ENCODE measurements at regions not wholly inside any gene's neighbourhood (a gene's known extent, or its start where the extent isn't known, plus 50 kb on each side); places are given as distances from the start of the nearest gene placed in this dataset.

DNA sequence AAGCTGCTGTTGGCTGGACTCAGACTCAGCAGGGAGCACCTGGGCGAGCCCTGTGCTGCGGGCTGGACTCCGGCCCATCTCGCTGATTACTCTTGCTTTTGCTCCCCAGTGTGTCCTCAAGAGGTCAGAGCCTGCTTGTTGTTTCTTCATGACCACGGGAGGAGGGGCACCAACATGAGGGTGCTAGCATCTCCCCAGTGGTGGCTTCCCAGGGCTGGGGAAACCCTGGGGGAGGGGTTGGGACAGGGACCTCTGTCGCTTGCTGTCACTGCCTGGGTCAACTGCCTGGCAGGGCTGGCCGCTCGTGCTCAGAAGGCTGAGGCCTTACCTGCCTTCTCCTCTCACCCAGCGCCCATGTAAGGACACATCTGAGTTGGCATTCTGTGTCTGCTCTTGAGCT, 152.3 kb upstream of the SHH start:
- H3K36me3 ChIP-seq (ENCODE audit: control insufficient read depth, insufficient read depth, low read length) = no peaks in the 10 kb centered on the region
- no peak overlapping the region for H3K27ac ChIP-seq (ENCODE audit: low read depth, low read length)
- no peaks in the 10 kb centered on the region for H3K9me3 ChIP-seq (ENCODE audit: control insufficient read depth, insufficient read depth, low read depth, low read length)
- H3K27me3 ChIP-seq (ENCODE audit: control insufficient read depth, insufficient read depth, low read length) = no peaks in the 10 kb centered on the region
- no peaks in the 10 kb centered on the region; the same call in 1 of the 2 replicates for H3K4me1 ChIP-seq (ENCODE audit: control insufficient read depth, insufficient read depth, low read length)
- H3K9ac ChIP-seq (ENCODE audit: low read length) = no peak overlapping the region
- no peak overlapping the region for H3K4me3 ChIP-seq (ENCODE audit: low read depth, low read length)

DNA sequence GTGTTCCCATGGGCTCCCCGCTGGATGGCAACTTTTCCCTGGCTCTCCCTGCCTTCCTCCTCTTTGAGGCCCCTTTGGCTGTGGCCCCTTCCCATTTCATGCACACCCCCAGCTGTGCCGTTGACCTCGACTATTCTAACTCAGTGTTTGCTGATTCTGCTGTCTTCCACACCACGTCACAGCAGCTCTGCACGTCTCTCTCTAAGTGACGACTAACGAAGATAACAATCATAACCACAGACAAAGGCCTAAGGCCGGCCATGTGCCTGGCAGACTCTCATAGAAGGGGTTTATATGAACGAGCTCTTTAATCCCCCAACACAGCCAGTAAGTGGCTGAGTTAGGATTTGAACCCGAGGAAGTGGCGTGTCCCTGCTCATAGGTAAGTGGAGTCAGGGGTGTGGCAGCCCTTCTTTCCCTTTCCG, 151.5 kb upstream of the SHH start:
- Histone ChIP-seq H3K36me3 (ENCODE audit: control insufficient read depth, insufficient read depth, low read length) (no peaks in the 10 kb centered on the region), H3K4me1 (ENCODE audit: control insufficient read depth, insufficient read depth, low read length) (no peaks in the 10 kb centered on the region; the same call in 1 of the 2 replicates), H3K27me3 (ENCODE audit: control insufficient read depth, insufficient read depth, low read length) (no peaks in the 10 kb centered on the region), H3K9me3 (ENCODE audit: control insufficient read depth, insufficient read depth, low read depth, low read length) (no peaks in the 10 kb centered on the region), H3K9ac (ENCODE audit: low read length) (no peak overlapping the region), H3K27ac (ENCODE audit: low read depth, low read length) (no peak overlapping the region), H3K4me3 (ENCODE audit: low read depth, low read length) (no peak overlapping the region)

DNA sequence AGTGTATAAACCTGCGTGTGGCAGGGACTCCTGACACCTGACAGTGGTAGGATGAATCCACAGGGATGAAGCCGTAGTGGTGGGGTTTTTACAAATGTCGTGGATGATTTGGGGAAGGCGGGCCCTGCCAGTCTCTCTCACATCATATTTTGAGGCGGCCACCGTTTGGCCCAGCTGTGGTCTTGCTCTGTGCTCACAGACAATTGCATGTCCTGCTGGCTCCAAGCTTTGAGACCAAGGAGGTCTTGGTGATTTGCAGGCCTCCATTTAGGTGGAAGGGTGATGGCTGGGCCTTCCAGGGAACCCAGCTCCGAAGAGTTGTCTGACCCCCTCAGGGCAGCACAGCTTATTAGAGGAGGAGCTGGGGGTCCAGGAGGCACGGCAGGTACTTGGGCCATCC, 151.1 kb upstream of the SHH start:
- Histone ChIP-seq H3K4me3 (ENCODE audit: low read depth, low read length) (no peak overlapping the region), H3K9me3 (ENCODE audit: control insufficient read depth, insufficient read depth, low read depth, low read length) (no peaks in the 10 kb centered on the region), H3K9ac (ENCODE audit: low read length) (no peak overlapping the region), H3K36me3 (ENCODE audit: control insufficient read depth, insufficient read depth, low read length) (no peaks in the 10 kb centered on the region), H3K4me1 (ENCODE audit: control insufficient read depth, insufficient read depth, low read length) (no peaks in the 10 kb centered on the region; the same call in 1 of the 2 replicates), H3K27ac (ENCODE audit: low read depth, low read length) (no peak overlapping the region), H3K27me3 (ENCODE audit: control insufficient read depth, insufficient read depth, low read length) (no peaks in the 10 kb centered on the region)

DNA sequence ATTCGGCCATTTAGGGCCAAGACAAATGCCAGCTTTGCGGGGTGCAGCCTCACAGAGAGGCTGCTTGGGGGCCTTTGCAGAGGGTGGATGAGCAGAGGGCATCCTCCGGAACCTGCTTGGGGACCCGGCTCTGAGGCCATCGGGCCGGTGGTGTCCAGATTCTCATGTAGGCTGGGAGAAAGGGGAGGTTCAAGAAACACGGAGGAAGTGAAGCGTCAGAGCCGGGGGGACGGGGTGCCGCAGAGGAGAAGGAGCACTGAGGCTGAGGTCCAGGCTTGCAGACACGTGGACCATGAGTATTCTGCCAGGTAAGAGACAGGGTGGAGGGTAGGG, 150.7 kb upstream of the SHH start:
- no peaks in the 10 kb centered on the region for H3K36me3 ChIP-seq (ENCODE audit: control insufficient read depth, insufficient read depth, low read length)
- H3K27ac ChIP-seq (ENCODE audit: low read depth, low read length) = no peak overlapping the region
- no peaks in the 10 kb centered on the region for H3K9me3 ChIP-seq (ENCODE audit: control insufficient read depth, insufficient read depth, low read depth, low read length)
- H3K27me3 ChIP-seq (ENCODE audit: control insufficient read depth, insufficient read depth, low read length) = no peaks in the 10 kb centered on the region
- H3K9ac ChIP-seq (ENCODE audit: low read length) = no peak overlapping the region
- H3K4me3 ChIP-seq (ENCODE audit: low read depth, low read length) = no peak overlapping the region
- H3K4me1 ChIP-seq (ENCODE audit: control insufficient read depth, insufficient read depth, low read length) = no peaks in the 10 kb centered on the region; the same call in 1 of the 2 replicates

DNA sequence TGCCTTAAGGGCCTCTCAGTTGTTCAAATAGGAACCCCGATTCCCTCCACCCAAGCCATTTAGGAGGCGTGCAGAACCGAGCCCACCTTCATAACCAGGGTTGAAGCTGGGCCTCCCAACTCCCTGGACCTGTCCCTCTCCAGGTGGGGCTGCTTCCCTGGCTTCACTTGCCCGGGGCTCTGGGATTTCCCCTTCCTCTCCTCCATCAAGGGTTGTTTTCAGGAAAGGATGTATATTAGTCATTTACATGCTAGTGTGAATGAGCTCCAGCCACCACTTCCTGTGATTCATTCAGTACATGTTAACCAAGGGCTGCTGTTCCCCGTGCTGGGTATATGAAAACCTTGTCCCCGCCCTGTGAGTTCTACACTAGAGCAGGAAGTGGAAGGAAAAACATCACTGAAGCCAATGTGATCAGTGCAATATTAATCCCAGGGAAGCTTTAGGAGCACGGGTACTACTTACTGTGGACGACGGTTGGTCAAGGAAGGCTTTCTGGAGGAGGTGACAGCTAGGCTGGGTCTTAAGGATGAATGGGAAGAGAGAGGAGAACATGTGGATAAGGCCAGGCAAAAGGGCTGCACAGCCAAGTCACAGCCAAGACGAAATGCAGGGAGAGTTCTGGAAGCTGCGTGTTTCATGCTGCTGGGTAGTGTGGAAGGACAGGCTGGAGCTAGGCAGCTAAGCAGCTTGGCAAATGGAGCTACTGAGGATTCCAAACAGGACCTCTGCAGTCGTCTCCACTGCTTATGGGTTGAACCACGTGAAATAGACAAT, 150.1 kb upstream of the SHH start:
- Histone ChIP-seq H3K27ac (ENCODE audit: low read depth, low read length) (no peak overlapping the region), H3K36me3 (ENCODE audit: control insufficient read depth, insufficient read depth, low read length) (no peaks in the 10 kb centered on the region)

DNA sequence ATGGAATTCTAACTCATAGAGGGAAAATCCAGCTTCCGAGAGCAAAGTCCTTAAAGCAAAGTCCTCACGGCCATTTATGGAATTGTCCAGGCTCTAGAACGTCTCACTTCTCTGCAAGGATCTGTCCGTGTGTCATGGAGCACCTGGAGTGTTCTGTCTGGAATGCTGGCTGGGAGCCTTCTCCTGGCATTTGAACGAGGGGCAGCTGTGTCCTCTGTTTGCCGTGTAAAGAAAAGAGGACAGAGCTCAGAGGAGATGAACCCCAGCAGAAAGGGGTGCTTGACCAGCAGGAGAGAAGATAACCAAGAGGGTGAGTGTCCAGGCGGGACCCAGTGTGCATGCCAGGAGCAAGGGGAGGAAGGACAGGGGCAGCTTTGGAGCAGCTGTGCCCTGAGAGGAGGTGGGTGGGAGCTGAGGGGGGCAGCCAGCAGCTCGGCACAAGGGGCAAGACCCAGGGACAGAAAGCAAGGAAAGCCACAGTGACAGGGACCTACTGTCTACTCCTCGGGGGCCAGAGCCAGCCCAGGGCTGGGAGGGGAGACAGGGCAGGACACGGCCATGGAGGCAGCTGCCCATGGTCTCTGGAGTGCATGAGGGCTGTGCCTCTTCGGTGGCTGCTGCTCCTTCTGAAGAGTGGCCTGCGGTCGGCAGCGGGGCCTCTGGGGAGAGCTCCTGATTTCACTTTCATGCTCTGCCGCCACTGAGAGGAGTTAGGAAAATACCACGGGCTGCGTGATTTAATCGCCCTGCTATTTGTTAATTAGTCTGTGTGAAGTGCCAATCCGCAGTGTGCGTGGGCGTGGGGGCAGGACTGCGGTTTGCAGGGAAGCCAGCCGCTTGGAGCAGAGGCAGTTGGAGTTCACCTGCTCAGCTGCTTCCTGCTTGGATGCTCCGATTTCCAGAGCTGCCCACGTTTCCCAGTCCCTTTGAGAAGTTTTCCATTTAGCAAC, 149.3 kb upstream of the SHH start:
- no peaks in the 10 kb centered on the region for H3K36me3 ChIP-seq (ENCODE audit: control insufficient read depth, insufficient read depth, low read length)
- H3K9me3 ChIP-seq (ENCODE audit: control insufficient read depth, insufficient read depth, low read depth, low read length) = no peaks in the 10 kb centered on the region
- no peak overlapping the region for H3K27ac ChIP-seq (ENCODE audit: low read depth, low read length)
- H3K27me3 ChIP-seq (ENCODE audit: control insufficient read depth, insufficient read depth, low read length) = no peaks in the 10 kb centered on the region; the same call in 1 of the 2 replicates
- H3K4me1 ChIP-seq (ENCODE audit: control insufficient read depth, insufficient read depth, low read length) = no peaks in the 10 kb centered on the region; the same call in 1 of the 2 replicates
- H3K9ac ChIP-seq (ENCODE audit: low read length) = no peak overlapping the region
- no peak overlapping the region for H3K4me3 ChIP-seq (ENCODE audit: low read depth, low read length)

More for the DNA sequence above, 150.1 kb upstream of the SHH start:
- H3K4me1 ChIP-seq (ENCODE audit: control insufficient read depth, insufficient read depth, low read length) = no peaks in the 10 kb centered on the region; the same call in 1 of the 2 replicates
- no peaks in the 10 kb centered on the region for H3K27me3 ChIP-seq (ENCODE audit: control insufficient read depth, insufficient read depth, low read length)
- no peaks in the 10 kb centered on the region for H3K9me3 ChIP-seq (ENCODE audit: control insufficient read depth, insufficient read depth, low read depth, low read length)
- no peak overlapping the region for H3K9ac ChIP-seq (ENCODE audit: low read length)
- no peak overlapping the region for H3K4me3 ChIP-seq (ENCODE audit: low read depth, low read length)

DNA sequence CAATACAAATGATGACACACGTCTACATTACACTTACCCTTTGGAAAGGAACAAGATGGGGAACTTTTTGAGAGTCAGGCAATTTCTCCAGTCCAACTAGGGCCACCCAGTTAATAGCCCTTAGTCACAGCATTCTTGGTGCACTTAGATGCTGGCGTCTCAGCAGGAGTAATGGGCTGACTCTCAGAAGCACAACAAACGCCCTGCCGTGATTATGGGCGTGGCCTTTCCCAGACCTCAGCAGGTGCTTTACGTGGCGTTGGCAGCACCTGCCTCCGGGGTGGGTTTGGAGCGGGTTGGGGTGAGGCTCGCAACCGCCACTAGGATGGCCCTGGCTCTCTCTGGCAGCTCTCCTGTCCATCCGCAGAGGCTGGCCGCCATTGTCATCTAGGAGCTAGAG, 147.6 kb upstream of the SHH start:
- Histone ChIP-seq H3K27me3 (ENCODE audit: control insufficient read depth, insufficient read depth, low read length) (peaks cover 8% of the 10 kb centered on the region), H3K9ac (ENCODE audit: low read length) (no peak overlapping the region), H3K4me1 (ENCODE audit: control insufficient read depth, insufficient read depth, low read length) (no peaks in the 10 kb centered on the region; the same call in 1 of the 2 replicates), H3K27ac (ENCODE audit: low read depth, low read length) (no peak overlapping the region), H3K9me3 (ENCODE audit: control insufficient read depth, insufficient read depth, low read depth, low read length) (no peaks in the 10 kb centered on the region), H3K4me3 (ENCODE audit: low read depth, low read length) (no peak overlapping the region), H3K36me3 (ENCODE audit: control insufficient read depth, insufficient read depth, low read length) (no peaks in the 10 kb centered on the region)

DNA sequence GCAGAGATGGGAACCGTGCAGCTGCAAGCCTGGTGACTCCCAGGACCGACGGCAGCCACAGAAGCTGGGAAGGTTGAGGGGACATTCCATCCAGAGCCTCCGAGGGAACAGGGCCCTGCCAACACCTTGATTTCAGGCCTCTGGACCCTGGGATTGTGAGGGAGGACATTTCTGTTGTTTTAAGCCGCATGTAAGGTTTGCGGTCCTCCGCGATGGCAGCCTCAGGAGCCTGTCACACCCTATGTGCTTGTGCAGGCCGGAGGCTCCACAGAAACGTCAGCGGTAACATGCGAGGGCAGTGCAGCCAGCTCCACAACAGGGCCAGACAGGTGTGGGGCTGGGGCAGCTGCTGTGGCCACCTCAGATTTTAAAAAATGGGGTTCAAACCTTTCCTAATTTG, 144.7 kb upstream of the SHH start:
- H3K27ac ChIP-seq (ENCODE audit: low read depth, low read length) = no peak overlapping the region
- no peaks in the 10 kb centered on the region; the same call in 1 of the 2 replicates for H3K4me1 ChIP-seq (ENCODE audit: control insufficient read depth, insufficient read depth, low read length)
- no peaks in the 10 kb centered on the region for H3K36me3 ChIP-seq (ENCODE audit: control insufficient read depth, insufficient read depth, low read length)
- H3K4me3 ChIP-seq (ENCODE audit: low read depth, low read length) = no peak overlapping the region
- no peak overlapping the region for H3K9ac ChIP-seq (ENCODE audit: low read length)
- peaks cover 11% of the 10 kb centered on the region for H3K27me3 ChIP-seq (ENCODE audit: control insufficient read depth, insufficient read depth, low read length)
- no peaks in the 10 kb centered on the region for H3K9me3 ChIP-seq (ENCODE audit: control insufficient read depth, insufficient read depth, low read depth, low read length)

DNA sequence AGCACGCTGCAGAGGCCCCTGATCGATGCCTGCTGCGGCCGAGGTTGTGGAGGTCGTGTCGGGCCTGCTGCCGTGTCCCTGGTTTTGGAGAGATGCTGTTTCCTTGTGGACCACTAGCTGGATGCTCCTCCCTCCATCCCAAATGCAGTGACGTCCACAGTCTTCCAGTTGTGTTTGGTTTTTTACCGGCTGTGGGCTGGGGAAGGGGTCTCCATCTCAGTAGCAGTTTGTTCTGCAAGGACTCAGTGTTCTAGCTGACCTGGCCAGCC, 143.0 kb upstream of the SHH start:
- peaks cover 11% of the 10 kb centered on the region for H3K27me3 ChIP-seq (ENCODE audit: control insufficient read depth, insufficient read depth, low read length)
- H3K4me3 ChIP-seq (ENCODE audit: low read depth, low read length) = no peak overlapping the region
- H3K9me3 ChIP-seq (ENCODE audit: control insufficient read depth, insufficient read depth, low read depth, low read length) = no peaks in the 10 kb centered on the region
- H3K4me1 ChIP-seq (ENCODE audit: control insufficient read depth, insufficient read depth, low read length) = no peaks in the 10 kb centered on the region; the same call in 1 of the 2 replicates
- H3K36me3 ChIP-seq (ENCODE audit: control insufficient read depth, insufficient read depth, low read length) = no peaks in the 10 kb centered on the region
- no peak overlapping the region for H3K27ac ChIP-seq (ENCODE audit: low read depth, low read length)
- no peak overlapping the region for H3K9ac ChIP-seq (ENCODE audit: low read length)

DNA sequence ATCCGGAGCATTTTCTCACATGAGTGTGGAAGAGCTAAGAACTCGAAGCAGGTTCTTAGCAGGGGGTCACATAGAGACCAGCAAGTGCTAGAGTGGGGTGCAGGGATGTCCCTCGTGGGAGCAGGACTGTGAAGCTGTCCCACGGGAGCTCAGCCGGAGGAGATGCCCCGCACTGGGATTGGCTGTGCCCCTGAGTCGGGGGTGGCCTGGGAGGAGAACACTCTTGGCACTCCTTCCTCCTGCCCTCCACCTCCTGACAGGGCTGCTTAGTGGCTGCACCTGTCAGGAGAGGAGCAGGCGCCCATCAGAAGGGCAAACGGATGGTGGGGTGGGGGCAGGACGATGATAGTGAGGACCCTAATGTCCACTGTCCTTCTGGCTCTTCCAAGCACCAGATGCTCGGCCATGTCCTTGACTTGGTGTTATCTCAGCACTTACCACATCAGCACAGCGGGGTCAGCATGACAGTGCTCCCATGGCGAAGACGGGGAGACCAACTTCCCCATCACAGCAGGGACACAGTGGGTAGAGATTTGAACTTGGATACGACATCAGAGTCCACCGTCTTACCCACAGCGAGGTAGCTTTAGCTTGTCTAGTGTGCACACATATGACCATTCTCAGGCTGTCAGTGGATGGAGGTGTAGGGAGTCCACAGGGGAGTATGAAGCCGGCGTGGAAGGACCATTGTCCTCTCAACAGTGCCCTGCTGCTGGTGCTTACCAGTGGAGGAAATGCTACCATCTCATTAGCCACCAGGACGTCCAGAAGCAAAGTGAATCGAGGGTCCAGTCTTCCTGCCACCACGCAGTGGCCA, 142.5 kb upstream of the SHH start:
- H3K27me3 ChIP-seq (ENCODE audit: control insufficient read depth, insufficient read depth, low read length) = peaks cover 11% of the 10 kb centered on the region
- H3K4me1 ChIP-seq (ENCODE audit: control insufficient read depth, insufficient read depth, low read length) = no peaks in the 10 kb centered on the region; the same call in 1 of the 2 replicates
- no peaks in the 10 kb centered on the region for H3K36me3 ChIP-seq (ENCODE audit: control insufficient read depth, insufficient read depth, low read length)
- H3K4me3 ChIP-seq (ENCODE audit: low read depth, low read length) = no peak overlapping the region
- H3K9me3 ChIP-seq (ENCODE audit: control insufficient read depth, insufficient read depth, low read depth, low read length) = no peaks in the 10 kb centered on the region
- no peak overlapping the region for H3K27ac ChIP-seq (ENCODE audit: low read depth, low read length)
- no peak overlapping the region for H3K9ac ChIP-seq (ENCODE audit: low read length)

Measured in HUES6 (cell line).